Neuronal stem cell (in vitro differentiated cells): ENCODE measurements at regions not wholly inside any gene's neighbourhood (a gene's known extent, or its start where the extent isn't known, plus 50 kb on each side); places are given as distances from the start of the nearest gene placed in this dataset.
A peak's percentile ranks its signal among the peaks of the same experiment; 100 is the strongest.
"Not testable (repeated sequence)": the region's sequence is repeated elsewhere in the genome, so short reads cannot be mapped to it uniquely, and the experiment has no call there.

Source experiments
- DNase-seq: peaks from one replicate; pipeline ENCODE4 v3.0.0-alpha.2; 2013; ENCODE audit warnings: low spot score
- H2AFZ ChIP-seq: one replicate; pipeline ENCODE4 v1.6.1; 2013; ENCODE audit warnings: mild to moderate bottlenecking, low read length, inconsistent platforms
- H2AK5ac ChIP-seq: 2 replicates; pipeline ENCODE4 v1.6.1; 2013; ENCODE audit warnings: low read depth, mild to moderate bottlenecking, inconsistent platforms, low read length, moderate library complexity, mixed read lengths
- H2BK120ac ChIP-seq: 2 replicates; pipeline ENCODE4 v1.6.1; 2013; ENCODE audit warnings: low read depth, mild to moderate bottlenecking, inconsistent platforms, low read length, moderate library complexity, mixed read lengths
- H2BK12ac ChIP-seq: one replicate; pipeline ENCODE4 v1.6.1; 2013; ENCODE audit warnings: low read length, inconsistent platforms
- H2BK15ac ChIP-seq: 2 replicates; pipeline ENCODE4 v1.6.1; 2013; ENCODE audit warnings: mild to moderate bottlenecking, low read length, inconsistent platforms, mixed read lengths
- H2BK5ac ChIP-seq: one replicate; pipeline ENCODE4 v1.6.1; 2013; ENCODE audit warnings: inconsistent platforms, mild to moderate bottlenecking, low read length, moderate library complexity
- H3K14ac ChIP-seq: one replicate; pipeline ENCODE4 v1.6.1; 2013; ENCODE audit warnings: low read length, inconsistent platforms
- H3K18ac ChIP-seq: 2 replicates; pipeline ENCODE4 v1.6.1; 2013; ENCODE audit warnings: low read length, inconsistent platforms
- H3K23ac ChIP-seq: 2 replicates; pipeline ENCODE4 v1.6.1; 2013; ENCODE audit warnings: low read depth, mild to moderate bottlenecking, mixed read lengths, low read length, inconsistent platforms; ENCODE audit not compliant: poor library complexity
- H3K27ac ChIP-seq: replicated peaks from 3 replicates; pipeline ENCODE4 v1.5.1; 2013; ENCODE audit warnings: low read length, inconsistent platforms
- H3K27me3 ChIP-seq, 3 experiments: 2 replicates each; pipeline ENCODE4 v1.6.1; 2013; ENCODE audit warnings: low read length in 3 of 3, mild to moderate bottlenecking in 2 of 3, inconsistent platforms in 1 of 3, low read depth in 1 of 3, mixed read lengths in 1 of 3, moderate library complexity in 1 of 3; ENCODE audit not compliant: control insufficient read depth in 3 of 3, insufficient read depth in 3 of 3
- H3K36me3 ChIP-seq, 2 donors: replicated peaks in 1 of 2; 2 replicates each; pipeline ENCODE4 v1.6.1; 2013; ENCODE audit warnings: low read length in 2 of 2; ENCODE audit not compliant: control insufficient read depth in 2 of 2, insufficient read depth in 2 of 2
- H3K4ac ChIP-seq: 2 replicates; pipeline ENCODE4 v1.6.1; 2013; ENCODE audit warnings: inconsistent platforms, mild to moderate bottlenecking, low read length, moderate library complexity
- H3K4me1 ChIP-seq, 2 donors: 1 replicate in 1 of 2; 2 replicates in 1 of 2; pipeline ENCODE4 v1.6.1; 2013; ENCODE audit warnings: low read length in 2 of 2, low read depth in 1 of 2; ENCODE audit not compliant: control insufficient read depth in 2 of 2, insufficient read depth in 1 of 2
- H3K4me2 ChIP-seq: one replicate; pipeline ENCODE4 v1.6.1; 2013; ENCODE audit warnings: mild to moderate bottlenecking, low read length, inconsistent platforms; ENCODE audit not compliant: insufficient read depth, poor library complexity, severe bottlenecking
- H3K4me3 ChIP-seq, 2 donors: 2 replicates each; pipeline ENCODE4 v1.5.1; 2013; ENCODE audit warnings: low read length in 2 of 2, mild to moderate bottlenecking in 2 of 2, inconsistent platforms in 1 of 2, moderate library complexity in 1 of 2
- H3K79me1 ChIP-seq: one replicate; pipeline ENCODE4 v1.6.1; 2013; ENCODE audit warnings: low read depth, mild to moderate bottlenecking, inconsistent platforms, low read length, moderate library complexity
- H3K9ac ChIP-seq: one replicate; pipeline ENCODE4 v1.6.1; 2013; ENCODE audit warnings: mild to moderate bottlenecking, low read depth, low read length, inconsistent platforms; ENCODE audit not compliant: poor library complexity
- H3K9me3 ChIP-seq, 2 donors: replicated peaks in 1 of 2; 2 replicates each; pipeline versions ENCODE3 to v1.6.1; 2013; ENCODE audit warnings: low read length in 2 of 2, mild to moderate bottlenecking in 2 of 2, inconsistent platforms in 1 of 2, low read depth in 1 of 2, mixed read lengths in 1 of 2, moderate library complexity in 1 of 2; ENCODE audit not compliant: control insufficient read depth in 2 of 2, insufficient read depth in 1 of 2
- H4K8ac ChIP-seq: one replicate; pipeline ENCODE4 v1.6.1; 2013; ENCODE audit warnings: low read depth, mild to moderate bottlenecking, inconsistent platforms, low read length, moderate library complexity
- H4K91ac ChIP-seq: one replicate; pipeline ENCODE4 v1.6.1; 2013; ENCODE audit warnings: low read length, low read depth, mild to moderate bottlenecking, inconsistent platforms; ENCODE audit not compliant: poor library complexity
- WGBS, 2 donors: extraction: QIAGEN DNeasy Blood & Tissue Kit; methylation state at CpG; one replicate each; pipeline ENCODE4 v1.1.7; 2013; ENCODE audit warnings: missing lambda C conversion rate in 2 of 2, mixed read lengths in 1 of 2; ENCODE audit not compliant: insufficient read length in 2 of 2, insufficient replicate concordance in 1 of 2; ENCODE audit errors: extremely low coverage in 2 of 2; 5-methylcytosine and 5-hydroxymethylcytosine counted together

- H3K9ac ChIP-seq, result no peak overlapping the region
- no peak overlapping the region for H3K18ac ChIP-seq
- no peaks in the 10 kb centered on the region for H3K4me1 ChIP-seq
- no peak overlapping the region for H3K14ac ChIP-seq
- H3K4me3 ChIP-seq, result no peak overlapping the region
- no peak overlapping the region for H3K4ac ChIP-seq
- no peak overlapping the region for H2AFZ ChIP-seq
- H3K27ac ChIP-seq, result no peak overlapping the region
- H4K8ac ChIP-seq, result no peak overlapping the region
- no peak for DNase-seq
- no peaks in the 10 kb centered on the region for H3K27me3 ChIP-seq
- H3K4me2 ChIP-seq, result no peak overlapping the region
- H2BK120ac ChIP-seq, result no peak overlapping the region
- H3K23ac ChIP-seq, result no peak overlapping the region
- no CpG with 5 or more reads among the region's 4 CpGs for WGBS, 2 donors
- no peak overlapping the region for H2BK12ac ChIP-seq
- no peaks in the 10 kb centered on the region for H3K79me1 ChIP-seq
- no peaks in the 10 kb centered on the region for H3K36me3 ChIP-seq
- H3K9me3 ChIP-seq, result no peaks in the 10 kb centered on the region
- H2AK5ac ChIP-seq, result no peak overlapping the region
- H2BK15ac ChIP-seq, result no peak overlapping the region
- no peak overlapping the region for H2BK5ac ChIP-seq
- no peak overlapping the region for H4K91ac ChIP-seq
Observed at GRCh38 chr6:94953867-94954631, 623.3 kb upstream of the MANEA start.

- Histone ChIP-seq H4K8ac (no peak overlapping the region), H2AFZ (no peak overlapping the region), H3K27me3 (no peaks in the 10 kb centered on the region), H2BK120ac (no peak overlapping the region), H3K4ac (no peak overlapping the region), H2BK12ac (no peak overlapping the region), H3K4me2 (no peak overlapping the region), H2BK5ac (no peak overlapping the region), H3K4me1 (no peaks in the 10 kb centered on the region), H3K9me3 (no peaks in the 10 kb centered on the region), H3K9ac (no peak overlapping the region), H3K14ac (no peak overlapping the region), H3K36me3 (no peaks in the 10 kb centered on the region), H3K4me3 (no peak overlapping the region), H2AK5ac (no peak overlapping the region), H3K79me1 (no peaks in the 10 kb centered on the region), H3K27ac (no peak overlapping the region), H4K91ac (no peak overlapping the region), H3K18ac (no peak overlapping the region), H3K23ac (no peak overlapping the region), H2BK15ac (no peak overlapping the region)
- no peak for DNase-seq
- WGBS, 2 donors, result no CpG with 5 or more reads among the region's 1 CpG
Observed at GRCh38 chr6:94955156-94955555, 622.2 kb upstream of the MANEA start.

GRCh38 chr6:94956910-94957309, 620.4 kb upstream of the MANEA start:
- Histone ChIP-seq H3K14ac (peak overlapping the region; percentile 14), H3K9ac (no peak overlapping the region), H3K36me3 (no peaks in the 10 kb centered on the region), H3K9me3 (no peaks in the 10 kb centered on the region), H3K79me1 (no peaks in the 10 kb centered on the region), H3K4me3 (no peak overlapping the region), H3K27me3 (no peaks in the 10 kb centered on the region), H4K8ac (no peak overlapping the region), H2BK15ac (no peak overlapping the region), H3K4me2 (no peak overlapping the region), H2BK5ac (no peak overlapping the region), H2AFZ (no peak overlapping the region), H3K27ac (no peak overlapping the region), H3K4me1 (no peaks in the 10 kb centered on the region), H4K91ac (no peak overlapping the region), H3K23ac (no peak overlapping the region), H3K4ac (no peak overlapping the region), H3K18ac (no peak overlapping the region), H2BK120ac (no peak overlapping the region), H2BK12ac (no peak overlapping the region), H2AK5ac (no peak overlapping the region)
- WGBS, 2 donors, result no CpG with 5 or more reads among the region's 6 CpGs
- DNase-seq, result no peak

GRCh38 chr6:94964703-94965102, 612.6 kb upstream of the MANEA start:
- H3K9ac ChIP-seq, H2BK12ac ChIP-seq, H3K14ac ChIP-seq, H4K91ac ChIP-seq, H3K18ac ChIP-seq, H3K4me2 ChIP-seq, H3K27me3 ChIP-seq, H3K4me1 ChIP-seq, H3K9me3 ChIP-seq, H2AFZ ChIP-seq, H3K4me3 ChIP-seq, H3K36me3 ChIP-seq, H2BK120ac ChIP-seq, H3K23ac ChIP-seq, H2BK15ac ChIP-seq, H3K79me1 ChIP-seq, DNase-seq, H2AK5ac ChIP-seq, H3K4ac ChIP-seq, H4K8ac ChIP-seq, H2BK5ac ChIP-seq, H3K27ac ChIP-seq: not testable (repeated sequence)
